ENCODE measurements at regions not wholly inside any gene's neighbourhood (a gene's known extent, or its start where the extent isn't known, plus 50 kb on each side); places are given as distances from the start of the nearest gene placed in this dataset.
A peak's percentile ranks its signal among the peaks of the same experiment; 100 is the strongest.
"Not testable (repeated sequence)": the region's sequence is repeated elsewhere in the genome, so short reads cannot be mapped to it uniquely, and the experiment has no call there.

GRCh38 chr6:44722736-44723135 lies 335.2 kb downstream of the CDC5L start:
- DNase-seq: no peak

- no peak for DNase-seq
Measured at GRCh38 chr6:44723439-44724197, 336.1 kb downstream of the CDC5L start.

- peak; percentile 55 for DNase-seq
Measured at GRCh38 chr6:44725070-44725469, 337.6 kb downstream of the CDC5L start.

GRCh38 chr6:44727651-44728630 lies 340.4 kb downstream of the CDC5L start:
- no peak for DNase-seq

GRCh38 chr6:44730771-44731391 lies 343.4 kb downstream of the CDC5L start:
- peak; percentile 50 for DNase-seq

DNA sequence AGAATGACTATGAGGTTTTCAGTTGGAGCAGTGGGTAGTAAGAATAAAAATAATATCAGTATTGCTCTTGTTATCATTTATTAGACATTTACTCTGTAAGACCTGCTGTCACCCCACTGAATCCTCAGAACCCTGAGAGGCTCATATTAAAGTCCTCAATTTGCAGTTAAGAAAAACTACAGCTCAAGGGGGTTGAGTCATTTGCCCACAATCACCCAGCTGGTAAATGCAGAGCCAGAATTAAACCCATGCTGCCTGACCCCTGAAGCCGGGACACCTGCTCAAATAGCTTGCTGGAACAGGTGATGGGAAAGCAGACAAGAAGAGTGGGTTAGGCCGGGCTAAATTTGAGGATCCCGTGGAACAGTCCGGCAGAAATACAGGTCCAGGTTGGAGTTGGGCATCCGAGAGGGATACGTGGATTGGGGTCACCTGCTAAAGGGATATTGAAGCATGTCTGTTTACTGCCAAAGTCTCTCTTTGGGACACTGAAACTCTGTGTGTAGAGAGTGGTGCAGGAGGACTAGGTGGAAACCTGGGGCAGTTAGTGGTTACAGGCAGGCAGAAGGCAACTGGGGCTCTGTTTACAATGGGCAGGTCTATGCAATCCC lies 344.1 kb downstream of the CDC5L start:
- no peak for DNase-seq

- no peak for DNase-seq
Measured at GRCh38 chr6:44732243-44732642, 344.7 kb downstream of the CDC5L start.

GRCh38 chr6:44733126-44733525 lies 345.6 kb downstream of the CDC5L start:
- no peak for DNase-seq

DNA sequence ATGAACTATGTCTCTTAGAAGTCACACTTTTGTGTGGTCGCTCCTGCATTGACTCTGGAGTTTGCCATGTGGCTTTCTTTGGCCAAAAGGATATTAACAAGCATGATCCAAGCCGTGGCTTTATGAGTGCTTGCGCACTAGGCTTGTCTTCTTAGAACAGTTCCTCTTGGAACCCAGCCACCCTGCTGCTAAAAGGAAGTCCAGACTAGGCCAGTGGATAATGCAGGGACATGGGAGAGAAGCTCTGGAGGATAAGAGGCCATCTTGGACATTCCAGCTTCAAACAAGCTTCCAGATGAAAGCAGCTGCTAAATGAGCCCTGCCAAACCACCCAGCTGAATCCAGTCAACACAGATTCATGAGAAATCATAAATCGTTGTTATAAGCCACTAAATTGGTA lies 346.4 kb downstream of the CDC5L start:
- DNase-seq: no peak

GRCh38 chr6:44734886-44735629 lies 347.6 kb downstream of the CDC5L start:
- no peak for DNase-seq

- DNase-seq: peak; percentile 85
Measured at GRCh38 chr6:44735630-44735963, 348.1 kb downstream of the CDC5L start.

GRCh38 chr6:44737341-44737740 lies 349.8 kb downstream of the CDC5L start:
- DNase-seq: no peak

DNA sequence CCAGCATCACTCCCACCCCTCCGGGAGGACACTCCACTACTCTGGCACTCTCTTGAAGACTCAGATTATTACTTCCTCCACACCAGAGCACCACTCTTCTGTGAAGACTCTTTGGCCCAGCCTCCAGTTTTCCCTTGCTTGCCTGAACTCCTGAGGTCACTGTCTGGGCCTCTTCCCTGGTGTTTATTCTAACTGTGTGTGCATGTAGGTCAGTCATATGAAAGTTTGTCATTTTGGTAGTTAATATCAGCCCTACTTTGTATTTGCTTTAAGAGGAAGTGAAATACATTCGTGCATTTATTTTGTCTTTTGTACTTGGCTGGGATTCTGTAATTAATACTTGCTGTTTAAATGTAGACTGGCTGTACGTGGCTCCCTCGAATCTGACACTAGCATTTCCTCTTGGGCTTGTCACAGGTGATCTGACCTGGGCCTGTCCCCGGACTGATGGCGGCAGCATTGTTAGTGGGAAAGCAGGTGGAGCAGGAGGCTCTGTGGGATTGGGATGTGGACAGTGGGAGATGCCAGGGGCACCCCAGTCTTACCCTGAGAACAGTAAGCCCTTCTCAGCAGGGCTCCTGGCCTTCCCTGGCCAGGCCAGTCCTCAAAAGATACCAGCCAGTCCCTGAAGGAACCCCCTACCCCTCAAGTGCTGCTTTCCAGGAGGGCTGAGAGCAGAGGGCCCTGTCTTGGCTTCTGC lies 350.5 kb downstream of the CDC5L start:
- no peak for DNase-seq

DNA sequence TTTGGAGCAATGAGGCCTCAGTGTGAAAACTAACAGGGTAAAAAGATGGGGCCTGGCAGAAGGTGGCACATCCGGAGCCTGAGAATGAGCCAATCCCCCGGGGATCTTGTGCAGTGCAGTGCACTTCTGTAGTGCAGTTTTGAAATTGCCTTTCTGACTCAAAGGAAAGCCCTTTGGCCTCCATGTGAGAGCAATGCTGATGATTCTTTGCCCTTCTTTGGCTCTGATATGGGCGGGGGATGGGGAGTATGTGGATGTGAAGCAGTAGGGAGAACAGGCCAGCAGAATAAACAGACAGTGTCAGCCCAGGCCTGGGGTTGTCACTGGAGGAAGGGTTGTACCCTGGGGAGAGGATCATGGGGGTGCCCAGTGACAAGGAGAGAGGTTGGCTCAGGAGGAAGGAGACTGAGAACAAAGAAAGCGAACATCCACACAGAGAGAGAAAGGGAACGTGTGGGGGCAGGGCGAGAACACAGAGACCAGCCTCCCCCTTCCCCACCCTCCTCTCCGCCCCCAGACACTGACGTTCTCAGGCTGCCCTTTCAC lies 351.2 kb downstream of the CDC5L start:
- DNase-seq: peak; percentile 86

DNA sequence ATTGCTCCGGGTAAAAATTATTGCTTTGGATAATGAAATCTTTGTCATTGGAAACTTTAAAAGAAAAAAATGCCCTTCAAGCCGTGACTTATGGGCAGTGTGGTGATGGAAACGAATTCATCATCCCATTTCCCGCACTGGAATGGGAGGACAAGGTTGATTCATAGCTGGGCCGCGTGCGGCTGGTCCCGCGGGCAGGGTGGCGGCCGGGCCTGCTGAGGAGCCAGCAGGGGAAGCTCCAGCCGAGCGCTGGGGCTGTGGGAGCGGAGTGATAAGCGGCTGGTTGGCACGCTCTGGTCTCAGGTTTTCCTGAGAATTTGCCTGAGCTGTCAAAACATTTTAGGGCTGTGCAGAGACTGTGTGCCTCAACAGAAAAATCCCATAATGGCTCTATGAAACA lies 351.7 kb downstream of the CDC5L start:
- DNase-seq: peak; percentile 80

DNA sequence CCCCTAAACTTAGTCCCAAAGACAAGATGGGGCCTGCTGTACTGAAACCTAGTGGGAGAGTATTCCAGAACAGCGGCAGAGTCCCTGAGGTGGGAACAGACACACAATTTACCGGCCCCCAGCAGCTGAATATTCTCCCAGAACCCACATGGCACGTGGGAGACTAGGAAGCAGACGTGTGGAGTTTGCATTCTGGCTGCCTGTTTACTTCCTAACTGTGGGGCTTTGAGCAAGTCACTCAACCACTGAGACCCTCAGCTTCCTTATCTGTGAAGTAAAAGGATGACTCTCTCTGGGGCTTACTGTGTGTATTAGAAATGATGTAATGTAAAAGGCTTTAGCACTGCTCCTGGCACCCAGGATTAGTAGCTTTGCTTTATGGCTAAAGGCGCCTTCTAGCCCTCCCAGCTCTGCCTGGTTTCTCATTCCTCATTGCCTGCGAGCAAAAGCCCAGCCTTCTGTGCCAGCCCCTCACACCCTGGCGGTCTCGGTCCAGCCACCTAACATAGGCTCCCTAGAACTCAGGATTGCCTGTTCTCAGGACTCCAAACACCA lies 353.1 kb downstream of the CDC5L start:
- DNase-seq: no peak

DNA sequence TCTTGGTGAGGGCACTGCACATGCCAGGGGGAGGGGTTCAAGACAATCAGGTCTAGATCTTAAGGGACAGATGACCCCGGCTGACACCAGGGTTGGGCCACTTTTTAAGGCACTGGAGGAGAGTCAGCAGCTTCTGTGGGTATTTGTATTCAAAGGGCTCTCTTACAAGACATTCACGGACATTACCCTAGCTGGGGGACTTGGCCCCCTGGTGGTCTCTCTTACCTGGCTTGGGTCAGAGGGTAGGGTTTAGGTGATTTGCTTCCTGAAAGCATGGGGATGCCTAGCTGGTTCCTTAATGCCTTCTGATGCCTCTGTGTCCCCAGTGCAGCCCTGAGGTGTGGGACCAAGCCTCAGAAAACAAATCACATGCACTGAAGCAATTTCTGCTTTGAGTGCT lies 354.7 kb downstream of the CDC5L start:
- DNase-seq: no peak

GRCh38 chr6:44742828-44743372 lies 355.4 kb downstream of the CDC5L start:
- no peak for DNase-seq

GRCh38 chr6:44760116-44760515 lies 372.6 kb downstream of the CDC5L start:
- not testable (repeated sequence) for DNase-seq

DNA sequence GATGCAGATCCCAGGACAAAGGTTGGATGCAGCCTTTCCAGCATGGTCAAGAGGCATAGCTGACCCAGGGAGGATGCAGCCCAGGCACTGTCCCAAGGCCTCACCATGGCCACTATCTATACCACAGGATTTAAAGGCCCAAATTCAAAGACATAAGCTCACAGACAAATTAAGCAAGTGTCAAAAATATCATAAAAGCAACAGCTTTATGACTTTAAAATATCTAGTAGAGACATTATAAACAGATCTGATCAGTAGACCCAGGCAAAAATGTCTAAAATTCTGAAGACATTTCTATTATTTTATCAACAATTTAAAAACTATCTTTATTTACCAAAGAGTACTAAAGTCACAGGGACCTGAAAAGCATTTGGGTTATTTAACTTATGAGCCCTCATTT lies 373.5 kb downstream of the CDC5L start:
- no peak for DNase-seq

- no peak for DNase-seq
Measured at GRCh38 chr6:44762496-44762895, 375.0 kb downstream of the CDC5L start.
